Urothelium cell line (cell line): ENCODE measurements at regions not wholly inside any gene's neighbourhood (a gene's known extent, or its start where the extent isn't known, plus 50 kb on each side); places are given as distances from the start of the nearest gene placed in this dataset.

Source experiments
- DNase-seq: peaks from one replicate; pipeline ENCODE4 v3.0.0; 2011; ENCODE audit warnings: low spot score, mixed read lengths
- FAIRE-seq: peaks from 2 replicates; lab custom pipeline; 2011; peaks lifted over from hg19 to GRCh38; lab: Jason Lieb, UNC

DNA sequence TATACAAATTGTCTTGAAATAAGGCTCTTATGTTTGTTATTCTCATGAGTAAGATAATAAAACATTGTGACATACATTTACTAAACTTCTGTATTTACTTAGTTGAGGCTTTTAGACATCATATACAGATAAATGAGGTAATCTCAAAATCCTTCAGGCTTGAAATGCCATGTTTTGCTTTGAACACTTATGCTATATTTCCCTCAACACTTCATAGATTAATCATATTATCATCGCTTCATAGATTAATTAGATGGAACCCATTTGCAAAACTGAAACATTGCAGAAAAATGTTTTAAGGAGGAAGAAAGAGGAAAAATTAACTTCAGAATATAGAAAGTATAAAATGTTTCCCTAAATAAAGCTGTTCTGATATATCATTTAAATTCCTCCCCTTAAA lies 165.0 kb upstream of the CNTNAP2 start:
- no peak for DNase-seq
- no peak for FAIRE-seq

DNA sequence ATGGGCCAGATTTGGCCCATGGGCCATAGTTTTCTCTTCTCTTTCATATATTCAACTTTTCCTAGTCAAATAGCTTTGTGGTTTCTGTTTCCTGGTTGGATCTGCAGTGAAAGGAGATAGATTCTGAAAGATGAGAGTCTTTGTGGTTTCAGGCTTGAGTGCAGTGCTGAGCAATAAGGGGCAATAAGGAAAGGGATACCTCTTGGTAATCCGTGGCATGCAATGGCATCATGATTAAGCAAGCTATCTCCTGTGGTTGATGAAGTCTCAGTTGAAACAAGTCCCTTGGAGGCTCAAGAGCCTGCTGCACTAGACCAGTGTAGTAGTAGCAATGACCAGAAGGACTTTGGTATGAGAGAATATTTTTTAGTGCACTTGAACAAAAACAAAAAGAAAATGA lies 187.7 kb upstream of the CNTNAP2 start:
- DNase-seq (no peak), FAIRE-seq (no peak)

DNA sequence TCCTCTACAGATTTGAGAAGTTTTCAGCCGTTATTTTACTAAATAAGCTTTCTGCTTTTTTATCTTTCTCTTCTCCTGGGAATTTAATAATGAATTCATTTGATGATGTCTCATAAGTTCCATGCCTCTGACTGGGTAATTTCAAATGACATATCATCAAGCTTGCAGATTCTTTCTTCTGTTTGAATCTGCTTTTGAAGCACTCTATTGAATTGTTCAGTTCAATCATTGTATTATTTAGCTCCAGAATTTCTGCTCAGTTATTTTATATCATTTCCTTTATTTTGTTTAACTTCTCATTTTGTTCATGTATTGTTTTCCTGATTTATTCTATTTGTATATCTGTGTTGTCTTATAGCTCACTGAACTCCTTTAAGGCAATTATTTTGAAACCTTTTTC lies 196.9 kb upstream of the CNTNAP2 start:
- FAIRE-seq (no peak), DNase-seq (no peak)

DNA sequence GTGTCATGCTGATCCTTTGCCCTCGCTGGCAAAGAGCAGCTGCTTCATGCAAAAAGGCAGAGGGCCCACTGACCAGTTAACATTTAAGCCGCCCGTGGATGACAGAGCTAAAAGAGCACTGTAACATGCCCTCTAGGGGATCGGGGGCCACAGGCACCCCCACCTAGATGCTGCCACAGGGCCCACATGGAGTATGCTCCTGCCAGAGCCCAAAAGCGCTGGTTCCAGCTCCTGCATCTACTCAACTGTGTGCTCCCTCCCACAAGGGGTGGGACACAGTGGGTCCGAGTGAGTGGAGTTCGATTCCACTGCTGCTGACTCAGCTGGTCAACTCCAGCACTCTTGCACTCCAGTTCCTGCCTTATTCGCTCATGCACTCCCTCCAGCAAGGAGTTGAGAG lies 199.8 kb upstream of the CNTNAP2 start:
- no peak for DNase-seq
- no peak for FAIRE-seq

DNA sequence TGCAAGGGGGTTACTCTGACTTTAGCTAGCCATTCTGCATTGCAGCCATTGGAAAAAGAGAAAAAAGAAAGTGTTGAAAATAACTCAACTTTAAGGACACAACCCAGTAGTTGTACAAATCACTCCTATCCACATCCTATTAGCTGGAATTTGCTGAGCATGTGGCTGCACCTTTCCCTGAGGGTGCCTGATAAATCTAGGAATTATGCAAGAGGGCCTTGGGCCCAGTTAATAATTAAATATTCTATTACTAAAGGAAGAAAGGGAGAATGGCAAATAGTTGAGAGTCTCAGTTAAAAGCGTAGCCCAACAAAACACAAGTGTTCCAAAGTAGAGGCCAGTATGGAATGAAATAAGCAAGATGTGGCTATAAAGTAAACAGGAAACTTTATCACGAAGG lies 200.9 kb upstream of the CNTNAP2 start:
- DNase-seq = no peak
- no peak for FAIRE-seq

DNA sequence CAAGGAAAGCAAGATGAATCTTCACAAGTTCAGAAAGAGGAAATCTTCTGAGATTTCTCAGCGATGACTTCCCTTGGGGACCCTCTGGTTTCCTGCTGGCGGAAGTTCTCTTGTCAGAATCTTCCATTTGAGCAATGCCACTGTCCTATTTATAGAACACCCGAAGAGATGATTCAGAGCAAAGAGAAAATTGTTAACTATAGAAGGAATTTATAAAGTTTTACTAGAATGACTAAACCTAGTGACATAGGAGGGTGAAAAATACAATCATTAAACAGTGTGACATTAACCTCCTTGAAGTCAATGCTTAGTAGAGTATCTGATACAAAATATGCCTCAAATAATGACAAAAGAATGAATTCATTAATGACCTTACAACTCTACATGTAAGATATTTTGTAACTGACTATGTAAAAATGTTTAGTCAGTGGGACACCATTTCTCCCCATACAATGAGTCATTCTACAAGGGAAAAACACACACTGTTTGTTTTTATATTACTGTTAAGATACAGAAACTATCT lies 206.5 kb upstream of the CNTNAP2 start:
- FAIRE-seq = no peak
- DNase-seq = peak; percentile 3

DNA sequence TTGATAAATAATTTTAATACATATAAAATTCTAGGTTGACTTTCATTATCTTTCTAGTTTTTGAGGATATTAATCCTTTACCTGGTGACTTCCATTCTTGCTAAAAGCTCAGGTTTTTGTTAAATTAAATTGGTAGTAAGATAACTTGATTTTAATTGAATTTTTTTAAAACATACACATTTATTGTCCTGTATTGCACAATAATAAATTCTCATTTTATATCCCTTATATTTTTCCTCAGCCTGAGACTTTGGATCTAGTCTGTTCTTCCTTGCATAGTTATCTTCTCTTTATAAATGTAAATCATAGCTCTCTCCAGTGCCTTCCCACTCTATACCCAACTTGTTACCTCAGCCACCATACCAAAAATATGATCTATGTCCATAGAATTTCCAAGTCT lies 212.9 kb upstream of the CNTNAP2 start:
- no peak for DNase-seq
- FAIRE-seq = no peak

DNA sequence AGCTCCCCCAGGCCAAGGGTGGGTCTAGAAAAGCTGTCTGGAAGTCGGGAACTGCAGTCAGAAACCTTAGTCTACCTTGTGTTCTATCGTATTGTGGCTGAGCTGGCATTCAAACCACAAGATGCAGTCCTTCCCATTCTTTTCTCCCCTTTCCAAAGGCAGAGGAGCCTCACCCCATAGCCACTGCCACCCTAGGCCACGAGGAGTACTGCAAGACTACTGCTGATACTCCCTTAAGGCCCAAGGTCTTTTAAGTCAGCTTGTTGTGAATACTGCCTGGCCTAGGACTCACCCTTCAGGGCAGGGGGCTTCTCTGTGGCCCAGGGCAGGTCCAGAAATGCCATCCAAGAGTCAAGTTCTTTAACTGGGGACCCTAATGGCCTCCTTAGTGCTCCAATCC lies 214.5 kb upstream of the CNTNAP2 start:
- no peak for DNase-seq
- FAIRE-seq = no peak

DNA sequence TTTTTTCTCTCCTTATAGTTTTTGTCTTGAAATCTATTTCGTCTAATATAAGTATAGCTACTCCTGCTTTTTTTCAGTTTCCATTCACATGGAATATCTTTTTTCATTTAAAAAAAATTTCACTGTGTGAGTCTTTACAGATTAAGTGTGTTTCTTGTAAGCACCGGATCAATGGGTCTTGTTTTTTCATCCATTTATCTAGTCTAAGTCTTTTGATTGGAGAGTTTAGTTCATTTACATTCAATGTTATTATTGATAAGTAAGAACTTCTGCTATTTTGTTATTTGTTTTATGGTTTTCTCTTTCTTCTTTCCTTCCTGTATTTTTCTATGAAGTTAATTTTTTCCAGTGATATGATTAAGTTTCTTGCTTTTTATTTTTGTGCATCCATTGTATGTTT lies 216.7 kb upstream of the CNTNAP2 start:
- FAIRE-seq = no peak
- DNase-seq = no peak

DNA sequence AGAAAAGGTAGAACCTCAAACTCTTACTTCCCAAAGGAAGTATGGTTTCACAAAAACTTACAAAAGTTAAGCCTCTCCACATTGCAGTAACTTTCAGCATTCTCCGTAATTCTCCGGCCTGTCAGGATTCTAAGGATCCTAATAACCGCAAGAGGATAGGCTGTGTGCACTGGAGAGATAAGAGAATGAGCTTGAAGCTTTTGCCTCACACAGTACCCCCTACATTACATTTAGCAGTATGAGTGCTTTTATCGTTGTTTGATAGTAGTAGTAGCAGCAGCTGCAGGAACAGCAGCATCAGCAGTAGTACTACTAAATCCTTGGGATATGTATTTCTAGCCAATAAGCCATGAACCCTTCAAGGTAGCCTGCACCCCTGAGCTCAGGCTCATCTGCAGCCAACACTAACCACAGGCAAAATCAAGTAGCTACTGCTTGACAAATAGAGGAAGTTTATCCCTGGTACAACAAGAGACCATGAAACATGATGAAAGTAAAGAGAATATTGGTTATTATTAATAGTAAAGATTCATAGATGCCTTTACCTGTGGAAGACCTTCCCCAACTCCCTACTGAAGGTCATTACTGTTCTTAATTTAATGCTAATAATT lies 222.6 kb upstream of the CNTNAP2 start:
- FAIRE-seq (no peak), DNase-seq (no peak)

DNA sequence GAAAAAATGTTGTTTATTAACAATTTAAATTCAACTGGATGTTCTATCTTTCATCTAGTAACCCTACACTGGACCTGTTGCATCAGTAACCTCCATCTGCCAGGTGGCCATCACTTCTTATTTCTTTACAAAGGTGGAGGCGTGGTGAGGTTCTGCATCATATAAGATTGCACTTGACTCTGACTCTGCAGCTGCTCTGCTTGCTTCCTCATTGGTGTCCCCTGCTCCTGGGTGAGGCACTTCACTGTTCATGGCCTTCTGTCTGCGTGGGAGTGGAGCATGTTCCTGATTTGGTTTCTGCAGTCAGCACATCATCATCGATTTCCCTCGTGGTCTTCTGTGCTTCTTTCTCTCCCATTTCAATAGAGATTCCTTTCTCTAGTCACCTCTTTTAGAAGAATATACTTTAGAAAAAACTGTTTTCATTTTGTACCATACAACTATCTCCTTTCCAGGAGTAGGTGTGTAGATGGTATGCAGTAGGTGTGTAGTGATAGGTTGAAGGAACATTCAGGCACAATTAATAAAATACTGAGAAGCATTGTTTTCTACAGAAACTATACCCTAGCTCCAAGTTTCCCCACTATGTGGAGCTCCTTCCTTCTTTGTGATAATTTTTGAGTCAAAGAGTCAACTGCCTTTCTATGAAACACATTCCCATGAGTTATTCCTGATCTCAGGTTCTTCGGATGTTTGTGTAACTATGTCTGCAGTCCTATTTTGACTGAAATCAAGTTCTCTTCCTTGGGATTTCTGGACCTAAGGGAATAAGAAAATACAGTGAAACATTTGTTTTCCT lies 231.7 kb upstream of the CNTNAP2 start:
- DNase-seq = no peak
- no peak for FAIRE-seq

DNA sequence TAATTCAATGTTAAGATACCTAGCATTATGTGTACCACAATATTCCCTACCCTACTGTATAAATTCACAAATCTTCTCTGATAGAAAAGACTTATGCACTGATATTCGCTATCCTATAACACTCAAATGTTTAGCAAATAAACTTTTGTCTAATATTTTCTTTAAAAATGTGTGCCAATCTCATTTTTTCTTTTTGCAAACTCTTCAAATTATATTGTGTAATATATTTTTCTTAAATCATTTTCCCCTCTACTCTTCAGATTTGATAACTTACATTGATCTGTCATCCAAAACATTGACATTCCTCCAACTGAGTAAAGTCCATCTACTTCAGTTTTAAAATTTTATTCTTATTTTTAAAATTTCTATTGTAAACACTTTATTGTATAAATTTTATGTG lies 240.2 kb upstream of the CNTNAP2 start:
- no peak for DNase-seq
- FAIRE-seq = no peak

DNA sequence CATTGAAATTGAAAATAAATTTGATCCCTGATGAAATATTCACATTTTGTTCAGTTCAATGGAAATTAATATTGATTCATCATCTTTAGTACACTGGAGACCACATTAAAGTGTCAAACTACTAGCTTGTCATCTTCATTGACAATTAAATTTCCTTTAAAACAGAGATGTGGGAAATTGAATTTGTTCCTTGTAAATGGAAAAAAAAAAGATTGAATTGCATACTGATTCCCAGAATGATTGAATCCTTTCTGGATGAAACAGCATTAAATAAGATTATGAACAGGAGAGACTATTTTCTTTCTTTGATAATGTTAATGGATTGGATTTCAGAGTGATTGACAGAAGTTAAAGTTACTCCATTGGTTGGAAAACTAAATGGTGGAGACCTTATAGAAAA lies 241.3 kb upstream of the CNTNAP2 start:
- DNase-seq = no peak
- FAIRE-seq = no peak

DNA sequence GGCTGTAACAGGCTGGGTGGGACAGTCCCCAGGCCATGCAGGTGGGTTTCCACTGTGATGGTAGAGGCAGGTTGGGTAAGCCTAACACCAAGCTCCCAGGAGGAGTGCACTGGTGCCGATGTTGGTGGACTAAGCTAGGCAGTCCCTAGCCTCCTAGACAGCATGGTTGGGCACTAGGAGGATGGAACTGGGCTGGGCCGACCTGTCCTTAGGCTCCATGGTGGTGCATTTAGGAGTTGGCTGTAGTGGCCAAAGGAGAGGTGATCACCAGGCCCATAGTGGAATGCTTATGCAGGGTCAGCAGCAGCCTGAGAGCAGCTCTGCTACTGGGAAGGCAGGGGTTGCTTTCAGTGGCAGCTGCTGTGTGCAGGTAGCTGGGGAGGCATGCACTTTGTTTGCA lies 247.7 kb upstream of the CNTNAP2 start:
- FAIRE-seq = no peak
- DNase-seq = no peak

DNA sequence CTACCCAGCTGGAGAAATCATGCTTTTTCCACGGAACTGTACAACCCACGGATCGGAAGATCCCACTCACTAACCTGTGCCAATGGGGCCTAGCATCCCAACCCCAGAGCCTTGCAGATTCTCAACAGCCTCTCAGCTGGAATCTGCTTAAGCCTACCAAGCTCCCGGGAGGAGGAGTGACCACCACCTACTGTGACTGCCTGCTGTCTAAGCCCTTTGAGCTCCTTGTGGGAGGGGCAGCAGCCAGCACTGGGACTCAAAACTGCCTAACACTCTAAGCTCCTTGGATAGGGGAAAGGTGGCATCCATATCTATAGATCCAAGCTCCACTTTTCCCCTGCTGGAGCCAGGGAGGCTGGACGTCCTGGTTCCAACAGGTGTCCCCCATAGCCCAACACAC lies 254.4 kb upstream of the CNTNAP2 start:
- no peak for DNase-seq
- FAIRE-seq = no peak

DNA sequence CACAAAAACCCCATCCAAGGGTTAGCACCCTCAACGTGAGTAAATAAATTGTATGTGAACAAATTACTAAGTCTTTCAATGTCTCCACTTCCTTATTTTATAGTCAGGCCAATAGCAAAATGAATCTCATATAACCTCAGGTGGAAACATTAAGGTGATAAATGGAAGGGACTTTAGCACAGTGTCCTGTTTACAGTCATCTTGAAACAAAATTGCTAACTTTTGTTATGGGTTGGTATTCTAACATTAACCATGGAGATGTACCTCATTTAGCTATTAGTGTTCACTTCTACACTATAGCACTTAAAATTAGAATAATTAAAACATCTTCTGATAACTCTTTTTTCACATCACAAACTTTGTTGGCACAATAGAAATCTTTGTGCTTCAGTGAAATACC lies 255.8 kb upstream of the CNTNAP2 start:
- DNase-seq (no peak), FAIRE-seq (no peak)

DNA sequence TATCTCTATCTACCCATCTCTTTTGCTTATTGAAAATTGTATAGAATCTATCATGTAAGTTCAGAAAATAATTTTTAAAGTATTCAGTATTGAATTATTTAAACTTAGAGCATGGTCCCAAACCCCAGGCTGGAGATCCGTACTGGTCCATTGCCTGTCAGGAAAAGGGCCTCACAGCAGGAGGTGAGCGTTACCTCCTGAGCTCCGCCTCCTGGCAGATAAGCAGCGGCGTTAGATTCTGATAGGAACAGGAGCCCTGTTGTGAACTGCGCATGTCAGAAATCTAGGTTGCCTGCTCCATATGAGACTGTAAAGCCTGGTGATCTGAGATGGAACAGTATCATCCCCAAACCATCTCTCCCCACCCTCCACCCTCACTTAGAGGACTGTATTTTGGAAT lies 266.0 kb upstream of the CNTNAP2 start:
- DNase-seq = no peak

DNA sequence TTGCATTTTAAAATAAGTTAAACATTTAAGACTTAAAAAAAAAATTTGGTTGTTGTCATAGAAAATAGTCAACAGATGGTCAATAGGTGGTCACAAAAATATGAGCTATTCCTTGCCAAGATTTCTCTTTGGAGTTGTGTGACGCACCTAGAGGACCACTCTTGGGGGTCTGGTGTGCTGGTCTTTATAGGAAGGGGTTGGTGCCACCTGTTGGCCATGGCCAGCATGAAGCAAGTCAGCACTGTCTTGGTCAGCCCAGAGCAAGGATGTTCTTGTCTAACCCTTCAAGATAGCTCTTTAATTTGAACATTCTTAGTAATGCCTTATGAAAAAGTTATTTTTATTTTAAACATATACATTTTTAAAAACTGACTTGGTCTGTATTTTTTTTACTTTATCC lies 267.9 kb upstream of the CNTNAP2 start:
- no peak for FAIRE-seq
- peak; percentile 7 for DNase-seq

More for the DNA sequence above, 266.0 kb upstream of the CNTNAP2 start:
- FAIRE-seq = no peak

DNA sequence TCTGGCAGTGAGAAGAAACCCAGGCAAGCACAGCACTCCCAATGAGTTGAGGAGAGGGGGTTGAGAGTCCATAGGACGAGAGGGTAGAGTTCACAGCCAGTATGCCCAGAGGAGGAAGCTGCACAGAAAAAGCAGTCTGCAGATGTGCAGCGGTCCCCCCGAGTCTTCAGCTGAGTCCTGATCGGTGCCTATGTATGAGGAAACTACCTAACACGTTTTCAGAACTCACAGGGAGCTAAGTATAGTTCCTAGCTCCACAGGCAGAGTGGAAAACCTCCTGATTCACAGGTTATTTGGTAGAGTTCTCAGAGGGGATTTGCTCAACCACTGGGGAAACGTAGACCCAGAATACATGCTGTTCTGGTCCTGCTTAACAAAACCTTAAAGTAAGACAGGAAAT lies 271.3 kb upstream of the CNTNAP2 start:
- FAIRE-seq (no peak), DNase-seq (no peak)

DNA sequence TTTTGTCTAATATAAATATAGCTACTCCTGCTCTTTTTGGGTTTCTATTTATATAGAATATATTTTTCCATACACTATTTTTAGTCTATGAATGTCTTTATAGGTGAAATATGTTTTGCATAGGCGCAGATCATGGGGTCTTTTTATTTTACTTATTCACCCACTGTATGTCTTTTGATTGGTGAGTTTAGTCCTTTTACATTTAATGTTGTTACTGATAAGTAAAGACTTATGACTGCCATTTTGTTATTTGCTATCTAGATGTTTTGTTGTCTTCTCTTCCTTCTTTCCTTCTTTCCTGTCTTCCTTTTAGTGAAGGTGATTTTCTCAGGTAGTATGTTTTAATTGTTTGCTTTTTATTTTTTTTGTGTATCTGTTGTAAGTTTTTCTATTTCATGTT lies 276.8 kb upstream of the CNTNAP2 start:
- no peak for DNase-seq
- FAIRE-seq = no peak

DNA sequence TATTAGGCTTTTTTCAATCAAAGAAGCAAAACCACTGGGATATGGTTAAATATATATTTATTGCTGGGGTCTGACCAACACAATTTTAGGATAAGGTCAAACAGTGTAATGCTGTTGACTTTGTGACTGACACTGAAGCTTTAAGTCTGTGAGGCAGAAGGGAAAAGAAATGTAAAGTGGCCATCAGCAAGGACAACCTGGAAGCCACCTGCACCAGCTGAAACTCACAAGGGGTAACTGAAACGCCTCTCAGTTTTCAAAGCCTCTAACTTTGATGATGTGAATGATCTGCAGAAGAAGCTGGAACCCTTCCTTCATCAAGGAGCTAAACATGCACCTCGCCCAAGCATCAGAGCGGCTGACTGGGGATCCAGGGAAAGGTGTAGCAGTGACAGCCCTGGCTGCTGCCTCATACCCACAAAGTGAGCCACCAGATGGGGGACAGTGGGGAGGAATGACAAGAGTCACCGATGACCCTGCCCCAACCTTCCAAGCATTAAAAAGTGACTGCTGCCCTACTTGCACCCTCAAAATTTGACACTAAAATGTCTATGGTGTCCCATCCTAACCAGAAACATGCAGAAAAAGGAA lies 284.9 kb upstream of the CNTNAP2 start:
- DNase-seq = no peak
- FAIRE-seq = no peak

DNA sequence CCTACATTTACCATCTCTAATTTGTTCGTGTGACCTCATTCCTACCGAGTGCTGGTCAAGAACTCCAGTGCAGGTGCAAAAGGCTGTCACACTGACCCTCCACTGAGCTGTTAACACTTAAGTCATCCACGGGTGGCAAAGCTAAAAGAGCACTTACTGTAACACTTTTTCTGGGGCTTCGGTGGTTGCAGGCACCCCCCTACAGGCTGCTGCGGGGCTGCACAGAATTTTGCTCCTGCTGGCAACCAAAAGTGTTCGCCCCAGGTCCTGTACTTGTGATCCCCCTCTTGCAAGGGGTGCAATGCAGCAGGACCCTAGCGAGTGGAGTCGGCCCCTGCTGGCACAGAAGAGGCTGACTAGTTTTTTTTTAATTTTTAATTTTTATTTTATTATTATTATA lies 298.9 kb upstream of the CNTNAP2 start:
- no peak for DNase-seq
- no peak for FAIRE-seq
